T-helper 22 cell (primary cell): ENCODE measurements at regions not wholly inside any gene's neighbourhood (a gene's known extent, or its start where the extent isn't known, plus 50 kb on each side); places are given as distances from the start of the nearest gene placed in this dataset.

Experiments used
- DNase-seq: peaks from one replicate; pipeline ENCODE4 v3.0.0-alpha.2; 2020; ENCODE audit warnings: low read depth

- DNase-seq: no peak
Measured at GRCh38 chr17:72426321-72426720, 305.5 kb downstream of the SOX9 start.

GRCh38 chr17:72426948-72427760, 306.3 kb downstream of the SOX9 start:
- no peak for DNase-seq

GRCh38 chr17:72427761-72428109, 306.9 kb downstream of the SOX9 start:
- no peak for DNase-seq

DNA sequence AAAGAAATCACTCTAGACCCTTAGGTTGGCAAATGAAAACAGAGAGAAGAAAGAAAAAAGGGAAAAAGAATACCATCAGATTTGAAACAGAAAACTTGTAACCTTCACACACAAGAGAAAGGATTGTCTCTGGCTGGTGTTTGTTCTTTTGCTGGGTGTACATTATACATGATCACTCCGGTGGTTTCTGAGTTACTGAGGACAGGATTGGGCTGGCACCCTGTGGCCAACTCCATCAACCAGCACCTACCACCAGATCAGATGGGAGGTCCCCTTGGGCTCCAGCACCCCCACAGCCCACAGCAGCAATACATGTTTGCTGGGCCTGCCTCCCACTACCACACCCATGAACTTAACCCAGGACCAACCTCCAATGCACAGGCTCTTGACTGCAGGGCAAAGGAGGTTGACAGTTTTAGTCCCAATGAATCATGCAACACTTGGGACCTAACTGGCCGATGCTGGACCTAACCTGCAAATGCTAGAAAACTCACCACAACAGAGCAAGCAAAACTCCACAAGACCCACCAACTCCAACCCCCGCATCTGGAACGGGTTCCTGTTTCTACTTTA, 308.3 kb downstream of the SOX9 start:
- no peak for DNase-seq

- no peak for DNase-seq
Measured at GRCh38 chr17:72430611-72431432, 310.0 kb downstream of the SOX9 start.

DNA sequence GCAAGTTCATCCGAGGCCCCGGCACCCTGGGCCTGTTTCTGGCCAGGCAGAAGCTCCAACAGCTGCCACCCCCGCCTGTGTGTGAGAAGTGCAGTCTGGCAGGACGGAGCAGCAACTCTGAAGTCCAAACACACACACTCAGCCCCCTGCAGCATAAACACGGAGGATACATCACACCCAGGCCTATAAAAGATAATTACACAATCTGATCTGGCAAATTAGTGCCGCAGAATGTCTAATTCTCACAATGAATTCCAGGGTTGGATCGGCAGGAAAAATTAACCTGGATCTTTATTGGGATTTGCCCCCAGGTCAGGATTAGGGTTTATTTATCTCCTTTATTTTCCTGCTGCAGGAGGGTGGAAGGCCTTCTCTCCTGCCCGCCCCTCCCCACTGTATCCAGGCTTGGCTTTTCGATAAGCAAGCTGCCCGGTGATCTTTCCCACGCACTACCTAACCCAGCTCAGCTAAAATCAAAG, 311.4 kb downstream of the SOX9 start:
- DNase-seq: no peak

DNA sequence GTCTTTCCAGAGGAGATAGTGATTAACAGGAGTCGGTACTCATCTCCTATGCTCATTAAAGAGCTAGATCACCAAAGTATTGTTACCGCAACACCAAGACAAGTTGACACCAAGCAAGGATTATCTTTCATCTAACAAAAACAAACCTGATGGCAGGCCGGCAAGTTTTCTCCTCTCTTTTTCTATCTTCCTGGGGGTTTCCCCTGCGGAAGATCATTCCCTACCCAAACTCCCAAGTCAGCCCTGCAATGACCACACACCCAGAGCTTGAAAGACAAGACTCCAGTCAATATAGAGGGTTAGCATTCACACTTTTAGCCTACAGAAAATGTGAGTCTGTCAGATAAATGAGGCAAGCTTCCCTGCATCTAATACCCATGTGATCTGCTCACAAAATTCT, 312.1 kb downstream of the SOX9 start:
- no peak for DNase-seq

DNA sequence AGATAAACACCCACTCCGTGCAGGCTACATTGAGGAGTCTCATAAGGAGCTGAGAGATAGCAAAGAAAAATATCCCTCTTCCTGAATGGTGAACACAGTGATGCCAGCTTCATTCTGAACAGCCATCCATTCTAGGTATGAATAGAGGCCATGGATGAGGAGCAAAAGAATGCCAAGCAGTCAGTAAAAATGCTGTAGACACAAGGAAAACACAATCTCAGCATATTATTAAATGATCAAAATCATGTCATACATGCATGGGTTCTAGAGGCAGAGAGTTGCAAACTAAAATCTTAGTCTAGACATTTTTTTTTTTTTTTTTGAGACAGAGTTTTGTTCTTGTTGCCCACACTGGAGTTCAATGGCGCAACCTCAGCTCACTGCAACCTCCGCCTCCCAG, 313.0 kb downstream of the SOX9 start:
- DNase-seq: no peak

DNA sequence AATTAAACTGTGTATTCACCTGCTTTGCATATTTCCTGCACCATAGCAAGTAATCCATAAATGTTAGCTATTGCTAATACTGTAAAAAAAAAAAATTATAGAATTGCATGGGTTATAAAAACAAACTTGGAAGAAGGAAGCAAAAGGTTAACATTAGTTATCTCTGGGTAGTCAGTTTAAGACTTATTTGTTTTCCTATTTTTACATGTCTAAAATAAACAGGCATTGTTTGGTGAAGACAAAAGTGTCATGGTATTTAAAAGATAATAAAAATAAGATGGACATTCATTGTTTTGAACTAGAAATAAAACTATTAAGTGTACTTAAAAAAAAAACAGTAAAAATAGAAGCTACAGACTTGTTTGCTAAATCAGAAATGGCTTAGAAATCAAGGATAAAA, 313.8 kb downstream of the SOX9 start:
- no peak for DNase-seq

DNA sequence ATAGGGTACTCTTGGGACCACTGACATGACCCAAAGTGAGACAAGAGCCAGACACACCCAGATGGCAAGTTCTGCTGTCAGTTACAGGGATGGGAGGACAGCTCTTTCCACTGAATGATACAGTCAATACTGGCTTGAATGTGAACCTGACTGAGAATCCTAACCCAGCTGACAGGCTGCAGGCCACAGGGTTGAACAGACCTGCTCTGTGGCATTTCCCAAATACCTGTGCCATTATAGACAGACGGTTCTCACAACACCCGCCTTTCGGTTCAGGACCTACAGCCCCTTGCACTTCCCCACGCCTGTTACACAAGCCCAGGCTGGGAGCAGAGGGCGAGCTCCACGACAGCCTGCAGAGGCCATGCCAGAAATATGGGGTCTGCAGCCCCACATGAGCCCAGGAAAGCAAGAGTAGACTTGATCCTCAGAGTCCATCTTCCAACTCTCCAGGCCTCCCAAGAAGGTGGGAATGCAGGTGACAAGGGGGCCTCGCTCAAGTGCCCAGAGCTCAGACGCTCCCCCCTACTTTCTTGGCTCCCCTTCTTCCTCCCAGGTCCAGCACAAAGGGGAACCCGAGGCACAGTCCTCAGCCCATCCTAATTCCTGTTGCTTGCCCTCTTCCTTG, 314.3 kb downstream of the SOX9 start:
- DNase-seq: no peak

DNA sequence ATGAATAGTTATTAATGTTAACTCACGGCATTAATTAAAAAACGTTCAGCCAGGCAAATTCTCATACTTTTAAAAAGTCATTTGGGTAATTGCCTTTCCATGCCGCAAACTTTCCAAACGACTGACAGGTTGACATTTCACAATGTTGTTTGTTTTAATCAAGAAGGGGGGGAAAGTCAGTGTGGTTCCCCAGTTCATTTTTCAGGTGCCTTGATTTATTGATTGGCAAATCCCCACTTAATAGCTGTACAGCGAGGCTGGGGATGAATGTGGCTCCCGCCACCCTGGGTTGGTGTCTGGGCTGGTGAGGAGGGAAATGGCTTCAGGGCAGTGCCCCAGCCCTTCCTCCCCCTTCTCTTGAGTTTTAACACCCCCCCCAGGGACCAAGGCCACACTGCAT, 318.0 kb downstream of the SOX9 start:
- DNase-seq: no peak

- no peak for DNase-seq
Measured at GRCh38 chr17:72439893-72440502, 319.2 kb downstream of the SOX9 start.

GRCh38 chr17:72440961-72441360, 320.1 kb downstream of the SOX9 start:
- DNase-seq: no peak

GRCh38 chr17:72441909-72442308, 321.1 kb downstream of the SOX9 start:
- DNase-seq: no peak

- no peak for DNase-seq
Measured at GRCh38 chr17:72444517-72445054, 323.8 kb downstream of the SOX9 start.

DNA sequence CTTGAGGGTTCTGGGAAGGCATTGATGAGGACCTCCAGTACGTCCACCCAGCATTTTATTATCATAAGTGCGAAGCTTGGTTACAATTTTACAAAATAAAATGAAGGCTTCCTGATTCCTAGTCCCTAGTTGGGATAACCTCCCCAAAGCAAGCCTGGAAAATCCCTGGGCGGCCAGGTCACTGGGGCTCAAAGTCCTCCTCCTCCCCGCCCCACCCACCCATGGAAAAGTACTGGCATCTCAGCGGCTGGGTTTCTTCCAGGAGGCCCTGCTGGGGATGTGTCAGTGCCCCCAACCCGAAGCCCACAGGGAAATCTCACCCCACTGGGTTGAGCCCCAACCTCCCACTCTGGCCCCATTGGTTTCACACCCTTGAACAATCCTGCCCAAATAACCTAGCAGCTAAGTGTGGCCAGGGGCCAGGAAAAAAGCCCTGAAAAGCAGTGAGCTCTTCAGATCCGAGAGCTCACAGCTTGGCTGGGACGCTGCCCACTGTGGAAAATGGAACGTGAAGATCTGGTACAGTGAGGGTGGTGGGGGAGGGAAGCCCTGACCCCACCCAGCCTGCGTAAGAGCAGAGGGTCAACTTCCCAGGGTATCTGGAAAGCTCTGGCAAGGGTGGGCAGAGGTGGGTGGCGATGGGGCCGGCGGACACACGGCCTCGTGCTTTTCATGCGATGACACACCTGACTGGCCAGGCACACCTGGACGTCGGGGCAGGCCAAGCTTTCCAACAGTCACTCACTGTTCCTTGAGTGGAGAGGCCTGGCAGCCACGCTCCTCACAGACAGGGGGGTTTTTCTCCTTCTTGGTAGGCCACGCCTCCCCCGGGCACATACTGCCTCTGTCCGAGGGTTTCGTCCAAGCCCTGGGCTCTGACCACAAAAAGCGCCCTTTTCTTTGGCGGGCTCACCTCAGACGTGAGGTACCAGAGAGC, 324.5 kb downstream of the SOX9 start:
- DNase-seq: no peak

DNA sequence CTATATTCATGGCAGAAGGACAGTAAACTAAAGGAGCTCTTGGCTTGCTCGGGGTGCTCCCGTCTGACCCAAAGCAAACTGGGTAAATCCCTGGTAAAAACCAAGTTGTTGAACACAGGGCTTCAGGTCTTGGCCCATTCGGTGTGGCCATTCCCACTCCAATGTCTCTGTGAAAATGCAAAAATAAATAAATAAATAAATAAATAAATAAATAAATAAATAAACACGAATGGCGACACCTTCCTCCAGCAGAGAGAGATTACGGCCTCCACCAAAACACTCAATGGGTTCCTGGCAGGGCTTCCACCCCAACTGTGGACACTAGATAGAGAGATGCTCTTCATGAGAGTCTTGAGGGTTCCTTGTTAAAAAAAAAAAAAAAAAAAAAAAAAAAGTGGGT, 325.3 kb downstream of the SOX9 start:
- DNase-seq: no peak

DNA sequence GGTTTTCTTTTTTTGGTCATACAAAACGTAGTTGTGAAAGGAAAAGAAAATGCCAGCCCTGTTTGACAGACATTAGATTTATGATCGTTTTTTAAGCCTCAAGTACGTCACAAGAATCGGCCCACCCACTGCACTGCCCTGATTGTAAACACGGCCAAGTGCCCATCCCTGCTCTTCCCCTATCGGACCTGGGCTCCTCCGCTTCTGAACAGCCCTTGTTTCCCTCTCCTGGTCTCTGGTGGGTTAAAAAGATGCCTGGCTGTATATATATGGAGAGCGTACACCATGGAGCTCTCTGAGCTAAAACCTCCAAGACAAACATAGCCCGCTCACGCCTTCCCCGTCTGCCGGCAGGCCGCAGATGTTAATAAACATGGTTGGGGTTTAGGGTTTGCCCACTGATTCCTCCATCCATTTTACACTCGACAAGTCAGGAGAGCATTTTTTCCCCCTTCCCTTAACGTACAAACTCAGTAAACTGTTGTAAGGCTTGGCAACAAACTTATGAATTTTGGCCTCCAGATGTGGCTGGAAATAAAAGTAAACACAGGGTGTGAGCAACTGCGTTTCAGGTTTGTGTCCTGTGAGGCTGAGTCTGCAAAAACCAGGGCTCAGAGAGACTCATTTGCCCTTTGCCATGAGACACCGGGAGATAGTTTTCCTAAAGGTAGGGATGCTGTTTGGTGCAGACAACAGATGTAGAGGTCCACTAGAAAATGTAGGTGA, 325.9 kb downstream of the SOX9 start:
- no peak for DNase-seq

- no peak for DNase-seq
Measured at GRCh38 chr17:72447251-72447640, 326.4 kb downstream of the SOX9 start.

DNA sequence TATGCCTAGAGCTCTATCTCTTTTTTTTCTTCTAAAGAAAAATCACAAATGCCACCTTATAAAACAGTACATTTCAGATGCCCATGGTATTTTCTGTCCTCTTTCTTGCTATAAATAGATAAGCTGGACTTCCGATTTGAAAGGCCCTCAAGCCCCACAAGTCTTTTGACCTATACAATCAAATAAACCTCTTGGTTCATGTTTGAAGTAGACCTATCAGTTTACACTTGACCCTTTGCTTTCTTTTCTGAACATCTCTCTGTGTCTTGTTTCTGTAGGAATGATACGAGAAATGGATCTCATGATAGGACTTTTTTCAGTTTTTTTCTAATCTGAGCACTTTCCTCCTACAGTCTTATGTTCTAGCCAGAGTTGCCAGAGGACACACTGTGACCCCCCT, 327.2 kb downstream of the SOX9 start:
- DNase-seq: no peak
